ENCODE measurements at regions not wholly inside any gene's neighbourhood (a gene's known extent, or its start where the extent isn't known, plus 50 kb on each side); places are given as distances from the start of the nearest gene placed in this dataset.

- TF ChIP-seq POLR2AphosphoS5 (IDR thresholded peaks at IDR 0.05; ENCODE audit: low read depth, low read length) (no peak), SIN3A (IDR thresholded peaks at IDR 0.05; ENCODE audit: borderline replicate concordance, insufficient read depth, low read depth, low read length) (no peak), CTCF (IDR thresholded peaks at IDR 0.05) (no peak), REST (IDR thresholded peaks at IDR 0.05; ENCODE audit: insufficient read depth in 1 of 2, low read depth in 2 of 2, low read length in 1 of 2) (no peak)
Measured at GRCh38 chr10:57754803-57755202, 512.9 kb downstream of the IPMK start.

Data from Panc1 (cell line).